A673 (cell line): ENCODE measurements at regions not wholly inside any gene's neighbourhood (a gene's known extent, or its start where the extent isn't known, plus 50 kb on each side); places are given as distances from the start of the nearest gene placed in this dataset.

Experiments
- CTCF ChIP-seq: fragments of 300-800, 200-600 bp; sonication (generic); conservative IDR thresholded peaks from 2 replicates; pipeline ENCODE4 v1.5.1; 2017; ENCODE audit warnings: low read depth, mild to moderate bottlenecking, antibody characterized with exemption, low read length, moderate library complexity, mixed read lengths
- EZH2 ChIP-seq: fragments of 200-600 bp; sonication (generic); IDR thresholded peaks from 2 replicates; pipeline ENCODE4 v1.6.1; 2017; ENCODE audit warnings: borderline replicate concordance, low read depth, mild to moderate bottlenecking, mixed read lengths, antibody characterized with exemption, low read length; ENCODE audit not compliant: poor library complexity, severe bottlenecking

DNA sequence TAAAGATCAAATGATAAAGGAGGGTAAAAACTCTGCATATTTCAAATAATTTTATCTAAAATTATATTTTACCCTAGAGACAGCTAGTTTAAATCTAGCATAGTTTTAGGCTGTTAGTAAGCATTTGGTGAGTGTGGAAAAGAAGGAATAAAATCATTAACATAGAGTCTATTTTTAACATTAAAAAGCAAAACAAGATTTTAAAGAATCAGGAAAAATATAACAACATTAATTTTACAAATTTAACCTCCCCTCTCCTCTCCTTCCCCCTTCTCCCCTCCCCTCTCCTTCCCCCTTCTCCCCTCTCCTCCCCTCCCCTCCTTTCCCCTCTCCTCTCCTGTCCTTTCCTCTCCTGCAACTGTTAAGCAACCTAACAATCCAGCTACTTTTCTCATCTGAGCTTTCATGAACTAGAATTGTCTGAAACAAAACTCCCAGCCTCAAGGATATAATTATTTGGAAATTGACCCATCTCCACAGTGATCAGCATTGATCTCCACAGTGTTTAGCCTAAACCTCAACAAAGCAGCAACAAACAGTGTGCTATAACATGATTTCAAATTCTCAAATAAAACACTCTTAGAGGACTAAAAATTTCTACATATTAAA is 293.2 kb downstream of the PPP1R3A start:
- TF ChIP-seq CTCF (no peak), EZH2 (no peak)
